Breast epithelium (tissue), 4 donors: ENCODE measurements at regions not wholly inside any gene's neighbourhood (a gene's known extent, or its start where the extent isn't known, plus 50 kb on each side); places are given as distances from the start of the nearest gene placed in this dataset.

ENCODE experiments used
- DNase-seq, 2 donors: peaks; one replicate each; pipeline ENCODE4 v3.0.0-alpha.2; 2019; ENCODE audit warnings: low spot score in 2 of 2
- H3K27ac ChIP-seq, 2 donors: fragments of 200-600 bp; sonication (generic) in 1 of 2; one replicate each; pipeline ENCODE4 v1.5.1; 2016 to 2019; ENCODE audit warnings: mild to moderate bottlenecking in 1 of 2
- H3K27me3 ChIP-seq, 2 donors: fragments of 200-600 bp; sonication (generic) in 1 of 2; one replicate each; pipeline versions ENCODE4 v1.5.1 to v1.6.0; 2017 to 2019; ENCODE audit warnings: control low read depth in 1 of 2, mild to moderate bottlenecking in 1 of 2
- H3K36me3 ChIP-seq: fragments of 200-600 bp; one replicate; pipeline ENCODE4 v1.5.1; 2019
- H3K4me1 ChIP-seq, 2 donors: fragments of 200-600 bp; sonication (generic); one replicate each; pipeline ENCODE4 v1.5.1; 2016 to 2019; ENCODE audit warnings: control low read depth in 1 of 2
- H3K4me3 ChIP-seq, 3 donors: fragments of 200-600 bp; sonication (generic); 1 replicate in 2 of 3; 2 replicates in 1 of 3; pipeline ENCODE4 v1.5.1; 2016 to 2019; ENCODE audit warnings: mild to moderate bottlenecking in 3 of 3, moderate library complexity in 2 of 3
- H3K9me3 ChIP-seq, 2 donors: fragments of 200-600 bp; sonication (generic) in 1 of 2; one replicate each; pipeline ENCODE4 v1.5.1; 2016 to 2019; ENCODE audit warnings: control low read depth in 1 of 2
- CTCF ChIP-seq, 3 donors: fragments of 450-650 bp; IDR thresholded peaks; one replicate each; pipeline ENCODE4 v1.5.1; 2016 to 2017; ENCODE audit warnings: antibody characterized with exemption in 3 of 3, mild to moderate bottlenecking in 3 of 3, moderate library complexity in 3 of 3
- POLR2A ChIP-seq: fragments of 450-650 bp; IDR thresholded peaks from one replicate; pipeline ENCODE4 v1.6.1; 2016; ENCODE audit warnings: antibody characterized with exemption, mild to moderate bottlenecking, moderate library complexity
- POLR2AphosphoS5 ChIP-seq, 3 donors: sonication (generic); formaldehyde crosslinking; IDR thresholded peaks; one replicate each; pipeline ENCODE4 v1.6.1; 2017; ENCODE audit warnings: antibody characterized with exemption in 3 of 3
- intact Hi-C: fragments of 100-400 bp; cut with DNase I; formaldehyde crosslinking; loops from one replicate; pipeline ENCODE4 v1.15.1; 2023; ENCODE audit warnings: low total_unique reads

DNA sequence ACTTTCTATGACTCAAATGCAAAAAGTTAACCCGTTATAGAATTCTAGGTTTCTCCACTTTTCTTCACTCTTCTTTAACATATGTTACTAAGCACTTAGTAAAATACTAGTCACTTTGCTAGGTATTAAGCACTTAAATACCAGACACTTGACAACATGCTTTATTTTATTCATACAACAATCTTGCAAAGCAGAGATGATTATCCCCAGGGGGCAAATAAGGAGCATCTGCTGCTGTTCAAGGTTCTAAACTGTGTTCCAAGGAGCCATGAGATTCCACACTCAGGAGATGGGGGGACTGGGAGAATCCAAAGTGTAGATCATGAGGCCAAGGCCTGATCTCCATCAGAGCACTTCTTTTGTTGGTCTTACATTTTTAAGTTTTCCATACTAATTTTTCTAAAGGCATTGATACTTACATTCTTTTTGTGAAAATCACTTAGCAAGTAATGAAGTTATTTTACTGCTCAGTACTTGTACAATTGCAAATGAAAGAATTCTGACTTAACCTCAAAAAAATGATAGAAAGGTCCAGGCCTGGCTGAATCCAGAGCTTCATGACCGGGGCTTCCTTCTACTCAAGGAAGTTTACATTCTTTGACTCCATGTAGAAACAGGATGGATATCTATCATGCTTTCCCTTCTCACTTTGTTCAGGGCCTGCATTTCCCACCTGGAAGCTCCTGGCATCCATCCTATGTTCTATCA is 504.4 kb upstream of the WWC1 start:
- intact Hi-C loops, result loop anchor here (5.0 kb wide), 1 partner anchor 1175 kb away; no protein-coding TSS in a partner anchor
- Histone ChIP-seq H3K4me1 (no peaks in the 10 kb centered on the region), H3K9me3 (no peaks in the 10 kb centered on the region), H3K36me3 (no peaks in the 10 kb centered on the region), H3K27me3 (no peaks in the 10 kb centered on the region), H3K27ac (no peak overlapping the region), H3K4me3 (no peak overlapping the region)
- no peak for DNase-seq
- TF ChIP-seq CTCF (IDR thresholded peaks at IDR 0.05) (no peak), POLR2A (no peak), POLR2AphosphoS5 (IDR thresholded peaks at IDR 0.05) (no peak)

GRCh38 chr5:167790045-167790444 is 501.4 kb upstream of the WWC1 start:
- intact Hi-C loops, result no loop called here
- no peaks in the 10 kb centered on the region for H3K4me1 ChIP-seq
- H3K9me3 ChIP-seq, result no peaks in the 10 kb centered on the region
- TF ChIP-seq CTCF (IDR thresholded peaks at IDR 0.05) (no peak), POLR2AphosphoS5 (IDR thresholded peaks at IDR 0.05) (no peak), POLR2A (no peak)
- no peak overlapping the region for H3K4me3 ChIP-seq
- H3K36me3 ChIP-seq, result no peaks in the 10 kb centered on the region
- DNase-seq, result no peak
- H3K27me3 ChIP-seq, result no peaks in the 10 kb centered on the region
- H3K27ac ChIP-seq, result no peak overlapping the region

GRCh38 chr5:167790462-167791260 is 500.8 kb upstream of the WWC1 start:
- intact Hi-C loops, result no loop called here
- no peak overlapping the region for H3K27ac ChIP-seq
- no peak overlapping the region for H3K4me3 ChIP-seq
- H3K4me1 ChIP-seq, result no peaks in the 10 kb centered on the region
- TF ChIP-seq POLR2A (no peak), POLR2AphosphoS5 (IDR thresholded peaks at IDR 0.05) (no peak), CTCF (IDR thresholded peaks at IDR 0.05) (no peak)
- no peaks in the 10 kb centered on the region for H3K36me3 ChIP-seq
- H3K27me3 ChIP-seq, result no peaks in the 10 kb centered on the region
- no peak for DNase-seq
- no peaks in the 10 kb centered on the region for H3K9me3 ChIP-seq

GRCh38 chr5:167792514-167792913 is 498.9 kb upstream of the WWC1 start:
- H3K9me3 ChIP-seq, result no peaks in the 10 kb centered on the region
- H3K27ac ChIP-seq, result no peak overlapping the region
- no peaks in the 10 kb centered on the region for H3K27me3 ChIP-seq
- no peak overlapping the region for H3K4me3 ChIP-seq
- H3K4me1 ChIP-seq, result no peaks in the 10 kb centered on the region
- H3K36me3 ChIP-seq, result no peaks in the 10 kb centered on the region
- intact Hi-C loops, result no loop called here
- no peak for DNase-seq
- no peak for TF ChIP-seq POLR2AphosphoS5 (IDR thresholded peaks at IDR 0.05)
- TF ChIP-seq CTCF (IDR thresholded peaks at IDR 0.05), result no peak
- no peak for TF ChIP-seq POLR2A

DNA sequence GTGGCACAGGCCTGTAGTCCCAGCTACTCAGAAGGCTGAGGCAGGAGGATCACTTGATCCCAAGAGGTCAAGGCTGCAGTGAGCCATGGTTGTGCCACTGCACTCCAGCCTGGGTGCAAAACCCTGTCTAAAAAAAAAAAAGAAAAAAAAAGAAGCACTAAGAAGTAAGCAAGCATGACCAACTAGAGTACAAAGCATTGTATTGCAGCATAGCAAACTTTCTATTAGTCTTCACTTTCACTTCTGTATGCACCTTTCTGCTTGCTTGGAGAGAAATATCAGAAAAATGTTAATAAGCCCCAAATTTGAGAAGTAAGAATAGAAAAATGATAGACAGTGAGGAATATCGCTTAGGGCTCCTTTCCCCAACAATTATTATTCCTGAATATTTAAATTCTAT is 497.7 kb upstream of the WWC1 start:
- Histone ChIP-seq H3K4me3 (no peak overlapping the region), H3K27me3 (no peaks in the 10 kb centered on the region), H3K4me1 (no peaks in the 10 kb centered on the region), H3K36me3 (no peaks in the 10 kb centered on the region), H3K9me3 (no peaks in the 10 kb centered on the region), H3K27ac (no peak overlapping the region)
- TF ChIP-seq CTCF (IDR thresholded peaks at IDR 0.05) (no peak), POLR2A (no peak), POLR2AphosphoS5 (IDR thresholded peaks at IDR 0.05) (no peak)
- no peak for DNase-seq
- intact Hi-C loops, result no loop called here
